ENCODE measurements at regions not wholly inside any gene's neighbourhood (a gene's known extent, or its start where the extent isn't known, plus 50 kb on each side); places are given as distances from the start of the nearest gene placed in this dataset.
"Not testable (repeated sequence)": the region's sequence is repeated elsewhere in the genome, so short reads cannot be mapped to it uniquely, and the experiment has no call there.

DNA sequence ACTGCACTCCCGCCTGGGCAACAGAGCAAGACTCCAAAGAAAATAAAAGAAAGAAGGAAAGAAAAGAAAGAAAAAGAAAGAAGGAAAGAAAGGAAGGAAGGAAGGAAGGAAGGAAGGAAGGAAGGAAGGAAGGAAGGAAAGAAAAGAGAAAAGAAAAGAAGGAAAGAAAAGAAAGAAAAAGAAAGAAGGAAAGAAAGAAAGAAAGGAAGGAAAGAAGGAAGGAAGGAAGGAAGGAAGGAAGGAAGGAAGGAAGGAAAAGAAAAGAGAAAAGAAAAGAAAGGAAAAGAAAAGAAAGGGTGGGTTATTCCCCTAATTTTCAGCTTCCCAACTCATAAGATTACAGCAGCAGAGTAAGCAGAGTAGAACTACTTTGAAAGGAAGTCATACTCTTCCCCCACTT lies 64.4 kb downstream of the TMEM200C start:
- ATAC-seq (ENCODE audit: poor library complexity); intact Hi-C loops (cut with DNase I); DNase-seq: not testable (repeated sequence)

DNA sequence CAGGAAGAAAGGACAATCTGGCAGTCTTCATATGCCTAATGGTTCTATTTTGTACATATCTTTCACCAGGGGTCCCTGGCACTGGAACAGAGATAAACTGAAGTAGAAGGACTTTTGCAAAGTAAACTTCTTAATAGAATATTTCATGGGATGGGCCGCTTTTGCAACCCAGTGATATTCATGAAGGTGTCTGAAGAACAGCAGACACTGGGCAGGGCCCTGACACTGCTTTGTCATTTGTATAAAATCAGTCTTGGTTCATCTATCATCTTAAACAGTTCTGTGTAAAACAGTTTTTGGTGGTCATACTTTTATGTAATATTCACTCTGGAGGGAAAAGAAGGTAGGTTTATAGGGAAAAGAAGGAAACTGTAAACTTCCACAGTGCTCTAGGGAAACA lies 66.4 kb downstream of the TMEM200C start:
- intact Hi-C loops (cut with DNase I): no loop called here
- no peak for DNase-seq

DNA sequence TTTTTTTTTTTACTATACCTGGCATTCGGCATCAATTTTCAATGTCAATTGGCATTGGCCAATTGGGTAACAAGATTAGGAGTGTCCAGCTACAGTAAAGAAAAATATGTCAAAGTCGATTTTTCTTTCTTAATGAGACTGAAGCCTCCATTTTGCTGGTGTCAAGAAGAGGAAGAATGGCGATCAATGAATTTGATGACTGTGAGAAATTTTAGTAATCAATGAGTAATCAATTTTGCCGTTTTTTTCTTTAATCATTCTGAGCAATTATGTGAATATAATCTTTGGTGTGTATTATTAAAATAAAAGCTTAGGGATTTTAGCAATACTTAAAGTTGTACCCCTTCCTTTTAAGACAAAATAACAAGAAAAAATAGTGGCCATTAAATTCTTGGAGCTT lies 69.7 kb downstream of the TMEM200C start:
- ATAC-seq (ENCODE audit: poor library complexity) (no peak), DNase-seq (no peak)
- intact Hi-C loops (cut with DNase I): no loop called here

More for the DNA sequence above, 66.4 kb downstream of the TMEM200C start:
- no peak for ATAC-seq (ENCODE audit: poor library complexity)

DNA sequence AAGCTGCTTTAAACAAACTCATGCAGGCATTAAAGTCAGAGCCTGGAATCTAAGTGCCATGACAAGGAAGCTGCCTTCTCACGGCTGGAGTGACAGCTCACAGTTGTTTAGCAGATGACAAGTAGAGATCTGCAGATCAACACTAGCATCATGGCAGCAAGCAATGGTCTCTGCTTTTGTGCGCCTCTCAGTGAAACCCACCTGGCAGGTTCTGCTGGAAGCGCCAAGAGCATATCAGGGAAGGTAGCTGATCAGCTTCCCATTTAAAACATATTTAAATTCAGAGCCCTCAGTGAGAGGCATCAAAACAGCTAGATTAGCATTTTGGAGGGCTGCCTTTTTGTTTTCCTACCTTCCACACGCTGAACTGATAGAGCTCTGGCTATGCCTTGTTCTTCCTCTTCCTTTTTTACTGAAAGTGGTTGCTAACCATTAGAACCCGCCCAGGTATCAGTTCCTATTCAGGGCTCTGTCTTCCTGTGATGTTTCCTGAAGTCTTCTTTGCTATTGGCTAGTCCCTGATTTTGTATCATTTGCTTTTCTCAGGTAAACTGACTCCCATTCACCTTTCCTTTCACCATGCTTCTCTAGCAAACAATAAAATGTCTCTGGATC lies 70.8 kb downstream of the TMEM200C start:
- no peak for ATAC-seq (ENCODE audit: poor library complexity)
- DNase-seq: no peak
- intact Hi-C loops (cut with DNase I): no loop called here

DNA sequence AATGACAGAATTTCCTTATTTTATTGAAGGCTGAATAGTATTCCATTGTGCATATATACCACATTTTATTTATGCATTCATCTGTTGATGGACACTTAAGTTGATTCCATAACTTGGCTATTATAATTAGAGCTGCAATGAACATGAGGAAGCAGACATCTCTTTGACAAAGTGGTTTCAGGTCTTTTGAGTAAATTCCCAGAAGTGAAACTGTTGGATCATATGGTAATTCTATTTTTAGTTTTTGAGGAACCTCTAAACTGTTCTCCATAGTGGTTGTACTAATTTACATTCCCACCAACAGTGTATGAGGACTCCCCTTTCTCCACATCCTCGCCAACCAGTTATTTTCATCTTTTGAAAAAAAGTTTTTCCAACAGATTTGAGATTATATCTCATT lies 77.5 kb downstream of the TMEM200C start:
- no peak for DNase-seq
- intact Hi-C loops (cut with DNase I): no loop called here
- no peak for ATAC-seq (ENCODE audit: poor library complexity)

DNA sequence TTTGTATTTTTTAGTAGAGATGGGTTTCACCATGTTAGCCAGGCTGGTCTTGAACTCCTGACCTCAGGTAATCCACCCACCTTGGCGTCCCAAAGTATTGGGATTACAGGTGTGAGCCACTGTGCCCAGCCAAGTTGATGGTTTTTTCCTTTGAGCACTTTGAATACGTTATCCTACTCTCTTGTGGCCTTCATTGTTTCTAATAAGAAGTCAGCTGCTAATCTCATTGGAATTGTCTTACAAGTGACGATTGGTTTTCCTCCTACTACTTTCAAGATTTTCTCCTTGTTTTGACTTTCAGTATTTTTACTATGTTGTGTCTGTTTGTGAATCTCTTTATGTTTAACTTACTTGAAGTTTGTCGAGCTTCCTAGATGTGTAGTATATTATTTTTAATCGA lies 88.5 kb downstream of the TMEM200C start:
- DNase-seq: no peak
- intact Hi-C loops (cut with DNase I): no loop called here
- no peak for ATAC-seq (ENCODE audit: poor library complexity)

DNA sequence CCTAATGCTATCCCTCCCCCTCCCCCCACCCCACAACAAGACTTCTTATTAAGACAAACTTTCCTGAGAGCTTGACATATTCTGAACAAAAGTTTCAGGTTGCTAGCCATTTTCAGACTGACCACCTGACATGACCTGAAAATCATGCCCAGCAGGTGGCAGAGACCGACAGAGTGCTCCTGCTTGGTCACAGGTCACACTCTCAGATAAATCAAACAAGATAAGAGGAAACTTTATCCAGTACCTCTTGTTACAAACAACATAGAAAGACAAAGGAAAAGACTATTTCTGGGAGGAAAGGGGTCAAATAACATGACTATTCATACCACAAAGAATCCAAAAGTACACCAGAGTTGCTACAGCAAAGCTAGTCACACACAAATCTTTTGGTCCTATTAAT lies 107.4 kb downstream of the TMEM200C start:
- ATAC-seq (ENCODE audit: poor library complexity): no peak
- intact Hi-C loops (cut with DNase I): no loop called here
- DNase-seq: no peak

DNA sequence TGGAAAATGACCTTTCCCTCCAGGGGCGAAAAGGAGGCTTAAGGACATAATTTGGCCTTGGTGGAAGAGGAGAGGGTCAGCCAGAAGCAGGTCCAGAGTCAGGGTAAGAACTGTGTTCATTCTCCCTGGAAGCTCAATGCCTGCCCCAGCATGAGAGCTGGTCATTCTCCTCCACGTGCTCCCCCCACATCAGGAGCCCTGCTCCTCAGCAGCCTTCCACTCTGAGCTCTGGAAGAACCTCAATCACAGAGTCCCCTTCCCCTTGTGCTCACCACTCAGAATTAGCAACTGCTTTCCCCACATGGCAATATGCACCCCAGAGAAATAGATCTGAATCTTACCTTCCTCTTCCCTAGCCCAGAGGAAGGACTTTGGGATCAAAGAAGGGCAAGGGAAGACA lies 115.4 kb downstream of the TMEM200C start:
- ATAC-seq (ENCODE audit: poor library complexity) (no peak), DNase-seq (no peak)
- intact Hi-C loops (cut with DNase I): no loop called here

DNA sequence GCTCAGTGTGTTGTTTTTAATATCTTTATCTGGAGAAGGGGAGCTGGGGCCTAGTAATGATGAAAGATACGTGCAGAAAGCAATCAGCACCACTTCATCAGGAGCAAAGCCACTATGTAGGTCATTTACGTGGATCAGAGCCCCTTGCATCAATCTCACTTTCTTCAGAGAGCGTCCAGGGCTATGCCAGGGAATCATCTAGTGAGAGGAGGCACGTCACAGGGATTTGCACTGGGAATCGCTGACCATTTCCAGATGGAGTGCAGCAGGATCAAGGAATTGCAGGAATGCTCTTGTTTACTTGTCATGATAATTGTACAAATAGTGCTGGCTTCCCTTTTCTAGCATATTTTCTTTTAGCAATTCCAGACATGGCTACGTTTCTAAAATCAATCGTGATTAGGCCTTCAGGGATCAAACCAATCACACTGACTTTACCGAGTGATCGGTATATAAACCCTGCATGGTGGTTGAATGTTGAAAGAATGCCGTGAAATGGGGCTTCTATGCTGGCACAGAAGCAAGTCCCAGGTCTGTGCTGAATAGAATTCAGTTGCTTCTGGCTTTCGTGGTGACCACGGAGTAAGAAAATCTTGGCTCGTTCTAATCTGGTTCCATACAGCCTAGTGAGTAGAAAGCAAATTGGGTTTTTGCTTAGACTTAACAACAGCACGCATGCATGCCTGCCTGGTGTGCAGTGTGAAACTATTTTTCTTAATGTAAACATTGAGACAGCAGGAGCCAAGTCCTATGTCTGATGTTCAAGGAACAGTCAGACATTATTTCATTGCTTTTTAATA lies 122.8 kb downstream of the TMEM200C start:
- no peak for DNase-seq
- intact Hi-C loops (cut with DNase I): no loop called here
- peak; percentile 22 for ATAC-seq (ENCODE audit: poor library complexity)

DNA sequence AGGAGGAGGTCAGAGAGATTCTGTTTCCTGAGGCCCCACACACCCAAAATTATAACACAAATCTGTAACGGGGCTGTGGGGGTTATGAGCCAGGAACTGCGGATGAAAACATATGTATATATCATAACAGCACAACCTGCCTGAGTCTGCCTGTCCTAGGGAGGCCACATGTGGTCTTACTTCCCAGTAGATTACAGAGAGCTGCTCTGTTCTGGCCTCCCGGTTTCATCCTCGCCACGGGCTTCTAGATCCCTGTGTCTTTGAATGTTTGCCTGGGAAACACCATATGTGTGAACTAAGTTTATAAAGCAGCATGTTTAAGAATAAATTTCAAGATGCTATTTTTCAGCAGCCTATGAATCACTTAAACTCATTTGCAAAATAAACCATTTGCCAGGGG lies 124.0 kb downstream of the TMEM200C start:
- intact Hi-C loops (cut with DNase I): no loop called here
- DNase-seq: no peak
- no peak for ATAC-seq (ENCODE audit: poor library complexity)

DNA sequence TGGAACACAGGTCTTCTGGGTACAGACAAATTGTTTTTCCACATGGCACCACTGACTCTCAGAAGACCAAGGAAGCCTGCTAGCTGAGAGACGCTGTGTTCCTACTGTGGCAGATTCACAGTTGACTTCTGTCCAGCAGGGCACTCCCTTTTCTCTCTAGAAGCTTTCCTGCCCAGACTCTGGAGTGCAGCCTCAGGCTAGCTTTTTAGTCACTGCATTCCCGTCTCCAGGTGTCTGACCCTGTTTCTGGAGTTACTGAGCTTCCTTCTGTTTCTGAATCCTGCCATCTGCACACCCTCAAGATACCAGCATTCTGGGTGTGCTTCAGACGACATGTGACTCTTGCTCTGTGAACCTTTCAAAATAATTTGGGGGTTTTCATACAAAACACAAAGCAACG lies 125.1 kb downstream of the TMEM200C start:
- intact Hi-C loops (cut with DNase I): no loop called here
- ATAC-seq (ENCODE audit: poor library complexity) (no peak), DNase-seq (no peak)

DNA sequence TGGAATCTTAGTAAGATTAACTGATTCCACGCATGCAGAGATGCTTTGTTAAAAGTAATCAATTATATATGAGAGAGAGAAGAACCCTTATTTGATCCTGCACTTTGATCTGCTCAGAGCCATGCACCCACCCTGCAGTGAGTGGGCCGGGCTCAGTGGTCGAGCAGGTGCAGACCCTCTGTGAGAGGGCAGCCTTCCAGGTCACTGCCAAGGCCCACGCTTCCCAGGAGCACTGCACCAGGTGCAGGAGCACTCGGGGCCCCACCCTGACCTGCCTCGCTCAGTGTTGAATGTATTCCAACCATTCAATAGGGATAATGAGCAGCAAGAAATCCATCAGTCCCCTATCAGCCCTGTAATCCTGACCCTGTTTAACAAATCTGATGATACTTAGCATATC lies 126.9 kb downstream of the TMEM200C start:
- no peak for ATAC-seq (ENCODE audit: poor library complexity)

DNA sequence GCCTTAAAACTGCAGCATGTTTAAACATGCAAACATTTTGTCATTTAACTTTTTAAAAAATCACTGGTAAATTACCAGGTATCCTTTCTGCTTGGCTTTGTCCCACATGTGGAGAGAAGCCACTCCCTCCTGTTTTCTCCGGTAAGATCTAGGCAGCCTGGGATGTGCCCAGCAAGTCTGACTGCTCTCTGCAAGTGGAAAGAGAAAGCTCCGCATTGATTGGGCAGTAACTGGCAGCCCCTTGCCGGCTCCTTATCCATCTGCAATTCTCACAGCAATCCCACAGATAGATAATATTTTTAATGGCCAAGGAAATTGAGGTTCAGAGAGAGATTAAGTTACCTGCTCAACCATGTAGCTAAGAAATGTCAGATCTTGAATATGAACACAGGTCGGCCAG lies 136.1 kb downstream of the TMEM200C start:
- intact Hi-C loops (cut with DNase I): no loop called here
- DNase-seq (no peak), ATAC-seq (ENCODE audit: poor library complexity) (no peak)

More for the DNA sequence above, 126.9 kb downstream of the TMEM200C start:
- no peak for DNase-seq
- intact Hi-C loops (cut with DNase I): no loop called here

DNA sequence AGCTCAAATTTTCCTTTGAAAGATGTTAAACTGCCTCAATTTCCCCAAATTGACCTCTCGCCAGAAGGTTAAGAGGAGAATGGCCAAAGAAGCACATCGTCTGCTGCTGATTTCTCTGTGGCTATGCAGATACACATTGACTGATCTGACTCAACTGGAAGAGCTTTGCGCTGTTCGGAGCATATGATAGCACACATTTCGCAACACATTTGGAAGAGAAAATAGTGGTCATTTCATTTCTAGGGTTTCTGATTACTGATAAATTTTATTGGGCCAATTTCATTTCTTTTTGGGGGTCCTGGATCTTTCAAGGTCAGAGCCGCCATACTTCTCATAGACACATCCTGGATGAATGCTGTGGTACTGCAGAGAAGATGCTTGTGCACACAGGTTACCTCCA lies 138.5 kb downstream of the TMEM200C start:
- intact Hi-C loops (cut with DNase I): no loop called here
- ATAC-seq (ENCODE audit: poor library complexity) (no peak), DNase-seq (no peak)

DNA sequence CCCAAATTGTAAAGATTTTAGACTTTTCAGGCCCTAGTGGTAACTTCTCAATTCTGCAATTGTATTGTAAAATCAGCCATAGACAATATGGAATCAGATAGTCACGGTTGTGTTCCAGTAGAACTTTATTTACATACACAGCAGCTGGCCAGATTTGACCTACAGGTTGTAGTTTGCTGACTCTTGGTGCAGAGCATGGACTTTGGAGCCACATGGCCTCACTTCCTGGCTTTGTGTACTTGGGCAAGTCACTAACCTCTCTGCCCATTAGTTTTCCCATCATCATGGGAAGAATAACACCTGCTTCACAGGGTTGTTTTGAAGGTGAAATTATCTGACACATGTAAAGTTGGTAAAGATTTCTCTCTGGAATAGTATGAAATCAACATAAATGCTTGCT lies 147.6 kb downstream of the TMEM200C start:
- ATAC-seq (ENCODE audit: poor library complexity) (no peak), DNase-seq (no peak)
- intact Hi-C loops (cut with DNase I): no loop called here

DNA sequence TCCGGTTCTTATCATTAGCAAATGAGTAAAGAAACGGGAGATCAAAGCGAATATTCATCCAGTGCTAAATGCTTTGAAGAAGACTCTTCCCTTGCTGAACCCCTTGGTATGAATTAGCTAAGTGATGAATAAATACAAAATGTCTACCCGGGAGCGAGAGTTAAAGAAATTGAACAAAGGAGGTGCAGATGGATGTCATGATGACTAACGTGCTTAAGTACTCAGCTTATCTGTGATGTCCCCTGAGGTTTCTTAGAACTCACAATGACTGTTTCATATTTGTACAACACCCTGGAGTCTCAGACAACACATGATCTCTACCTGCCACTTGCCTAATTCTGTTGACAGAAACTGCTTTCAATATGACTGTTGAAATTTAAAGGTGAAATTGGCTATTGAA lies 148.5 kb downstream of the TMEM200C start:
- DNase-seq: no peak
- ATAC-seq (ENCODE audit: poor library complexity): no peak
- intact Hi-C loops (cut with DNase I): no loop called here

DNA sequence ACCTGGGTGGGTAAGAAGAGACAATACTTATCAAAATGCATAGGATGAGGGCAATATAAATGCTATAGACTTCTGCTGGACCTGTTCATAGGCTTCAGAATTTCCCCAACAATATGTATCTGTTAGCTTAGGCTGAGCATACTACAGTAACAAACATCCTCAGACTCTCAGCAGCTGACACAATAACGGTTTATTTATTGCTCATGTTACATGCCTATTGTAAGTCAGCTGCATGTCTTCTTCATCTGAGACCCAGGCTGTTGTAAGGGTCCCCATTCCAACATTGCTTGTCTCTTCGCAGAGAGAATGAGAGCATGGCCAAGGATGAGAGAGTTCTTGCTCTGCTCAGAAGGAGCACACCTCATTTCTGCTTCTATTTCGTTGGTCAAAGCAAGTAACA lies 150.7 kb downstream of the TMEM200C start:
- intact Hi-C loops (cut with DNase I): no loop called here
- ATAC-seq (ENCODE audit: poor library complexity): no peak
- DNase-seq: no peak

DNA sequence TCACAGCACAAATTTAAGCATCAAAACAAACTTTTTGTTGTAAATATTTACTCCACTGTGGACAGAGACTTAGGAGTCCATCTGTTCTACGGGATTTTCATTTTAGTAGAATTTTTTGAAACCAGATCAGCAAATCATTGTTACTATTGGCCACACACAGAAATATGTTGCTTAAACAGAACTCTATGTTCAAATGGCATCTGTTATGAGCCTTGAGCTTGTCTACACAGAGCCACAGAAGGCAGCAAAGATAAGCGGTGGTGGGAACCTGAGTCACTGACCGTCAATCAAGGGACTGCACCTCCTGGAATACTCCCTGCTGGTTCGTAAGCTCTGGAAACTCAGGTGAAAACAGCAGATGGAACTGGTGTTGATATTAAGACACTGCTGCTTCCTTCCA lies 156.8 kb downstream of the TMEM200C start:
- ATAC-seq (ENCODE audit: poor library complexity): no peak
- DNase-seq: no peak
- intact Hi-C loops (cut with DNase I): no loop called here

DNA sequence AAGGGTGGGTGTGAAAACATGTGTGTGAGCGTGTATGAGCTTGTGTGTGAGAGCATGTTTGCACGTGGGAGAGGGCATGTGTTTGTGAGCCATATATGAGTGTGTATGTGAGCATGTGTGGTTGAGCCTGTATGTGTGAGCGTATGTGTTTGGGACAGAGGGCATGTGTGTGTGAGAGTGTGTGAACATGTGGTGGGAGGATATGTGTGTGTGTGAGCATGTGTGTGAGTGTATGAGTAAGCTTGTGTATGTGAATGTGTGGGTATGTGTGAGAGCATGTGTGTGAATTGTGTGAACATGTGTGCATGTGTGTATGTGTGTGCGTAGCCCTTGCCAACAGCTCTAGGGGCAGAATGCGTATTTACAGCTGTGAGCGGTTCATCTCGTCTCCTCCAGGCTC lies 163.0 kb downstream of the TMEM200C start:
- intact Hi-C loops (cut with DNase I): no loop called here
- ATAC-seq (ENCODE audit: poor library complexity) (no peak), DNase-seq (no peak)

DNA sequence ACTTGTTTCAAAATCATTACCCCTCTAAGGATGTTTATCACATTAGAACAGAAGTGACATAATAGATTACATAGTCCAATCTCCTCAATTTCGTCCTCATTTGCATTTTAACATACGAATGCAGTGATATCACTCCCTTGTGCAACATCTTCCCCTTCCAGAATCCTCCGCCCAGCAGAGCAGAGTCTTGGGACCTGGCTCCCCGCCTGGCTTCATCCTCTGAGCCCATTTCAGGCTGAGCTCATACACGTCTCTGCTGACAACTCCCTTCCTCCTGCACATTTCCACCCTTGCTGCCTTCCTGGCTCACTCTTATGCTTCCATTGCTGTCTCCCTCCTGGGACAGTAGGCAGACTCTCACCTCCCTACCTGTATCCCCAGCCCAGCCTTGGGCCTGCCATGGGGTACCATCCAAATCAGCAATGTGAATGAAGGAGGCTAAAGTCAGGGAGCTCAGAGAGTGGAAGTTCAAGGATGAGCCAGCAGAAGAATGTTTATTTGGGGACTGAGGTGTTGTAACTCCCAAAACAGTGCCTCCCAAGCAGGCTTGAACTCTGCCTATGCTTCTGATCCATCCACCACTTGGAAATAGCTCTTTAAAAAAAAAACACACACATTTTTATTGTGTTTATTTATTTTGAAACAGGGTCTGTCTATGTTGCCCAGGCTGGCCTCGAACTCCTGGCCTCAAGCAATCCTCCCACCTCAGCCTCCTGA lies 165.2 kb downstream of the TMEM200C start:
- intact Hi-C loops (cut with DNase I): no loop called here
- peak; percentile 82 for ATAC-seq (ENCODE audit: poor library complexity)
- peak; percentile 73 for DNase-seq

Measured in Right ventricle myocardium superior (tissue), 1 donor.